Right atrium auricular region (tissue), 2 donors: ENCODE measurements at regions not wholly inside any gene's neighbourhood (a gene's known extent, or its start where the extent isn't known, plus 50 kb on each side); places are given as distances from the start of the nearest gene placed in this dataset.

Source experiments
- DNase-seq: peaks from one replicate; pipeline ENCODE4 v3.0.0-alpha.2; 2019; ENCODE audit warnings: low spot score
- H3K27ac ChIP-seq, 2 donors: fragments of 200-600 bp; sonication (generic); 1 replicate in 1 of 2; 2 replicates in 1 of 2; pipeline ENCODE4 v1.5.1; 2016 to 2019
- H3K27me3 ChIP-seq, 2 donors: fragments of 200-600 bp; sonication (generic); one replicate each; pipeline versions ENCODE4 v1.5.1 to v1.6.0; 2017 to 2019
- H3K36me3 ChIP-seq: fragments of 200-600 bp; sonication (generic); one replicate; pipeline ENCODE4 v1.5.1; 2016
- H3K4me1 ChIP-seq, 2 donors: fragments of 200-600 bp; sonication (generic); one replicate each; pipeline versions ENCODE4 v1.5.1 to v1.6.0; 2017 to 2019
- H3K4me3 ChIP-seq, 2 donors: fragments of 200-600 bp; sonication (generic); 1 replicate in 1 of 2; 2 replicates in 1 of 2; pipeline ENCODE4 v1.5.1; 2017 to 2019; ENCODE audit warnings: mild to moderate bottlenecking in 1 of 2, moderate library complexity in 1 of 2
- H3K9me3 ChIP-seq, 2 donors: fragments of 200-600 bp; sonication (generic); one replicate each; pipeline ENCODE4 v1.5.1; 2019
- CTCF ChIP-seq, 2 donors: fragments of 200-600 bp; sonication (generic); IDR thresholded peaks; one replicate each; pipeline ENCODE4 v1.5.1; 2019; ENCODE audit warnings: antibody characterized with exemption in 2 of 2

GRCh38 chr14:94879537-94879936 is 109.6 kb upstream of the GSC start:
- no peaks in the 10 kb centered on the region for H3K36me3 ChIP-seq
- TF ChIP-seq CTCF (IDR thresholded peaks at IDR 0.05), result no peak
- H3K9me3 ChIP-seq, result no peaks in the 10 kb centered on the region
- no peak for DNase-seq
- no peak overlapping the region for H3K4me3 ChIP-seq
- H3K27ac ChIP-seq, result no peak overlapping the region
- H3K4me1 ChIP-seq, result no peaks in the 10 kb centered on the region
- no peaks in the 10 kb centered on the region for H3K27me3 ChIP-seq

- no peak overlapping the region for H3K4me3 ChIP-seq
- no peak overlapping the region for H3K27ac ChIP-seq
- H3K27me3 ChIP-seq, result no peaks in the 10 kb centered on the region
- no peak for DNase-seq
- no peaks in the 10 kb centered on the region for H3K36me3 ChIP-seq
- H3K4me1 ChIP-seq, result no peaks in the 10 kb centered on the region
- H3K9me3 ChIP-seq, result no peaks in the 10 kb centered on the region
- no peak for TF ChIP-seq CTCF (IDR thresholded peaks at IDR 0.05)
Measured at GRCh38 chr14:94876306-94876705, 106.4 kb upstream of the GSC start.

GRCh38 chr14:94875256-94875655 is 105.3 kb upstream of the GSC start:
- DNase-seq, result no peak
- no peaks in the 10 kb centered on the region for H3K27me3 ChIP-seq
- H3K4me3 ChIP-seq, result no peak overlapping the region
- no peaks in the 10 kb centered on the region for H3K9me3 ChIP-seq
- no peak overlapping the region for H3K27ac ChIP-seq
- no peaks in the 10 kb centered on the region for H3K36me3 ChIP-seq
- H3K4me1 ChIP-seq, result no peaks in the 10 kb centered on the region
- TF ChIP-seq CTCF (IDR thresholded peaks at IDR 0.05), result no peak

GRCh38 chr14:94868772-94869072 is 98.8 kb upstream of the GSC start:
- Histone ChIP-seq H3K4me1 (no peaks in the 10 kb centered on the region), H3K27me3 (no peaks in the 10 kb centered on the region), H3K27ac (no peak overlapping the region), H3K4me3 (no peak overlapping the region), H3K36me3 (no peaks in the 10 kb centered on the region), H3K9me3 (no peaks in the 10 kb centered on the region)
- TF ChIP-seq CTCF (IDR thresholded peaks at IDR 0.05), result no peak
- no peak for DNase-seq

- Histone ChIP-seq H3K9me3 (no peaks in the 10 kb centered on the region), H3K4me3 (no peak overlapping the region), H3K27ac (no peak overlapping the region), H3K36me3 (no peaks in the 10 kb centered on the region), H3K27me3 (no peaks in the 10 kb centered on the region), H3K4me1 (no peaks in the 10 kb centered on the region)
- TF ChIP-seq CTCF (IDR thresholded peaks at IDR 0.05), result no peak
- no peak for DNase-seq
Measured at GRCh38 chr14:94867946-94868771, 98.2 kb upstream of the GSC start.

GRCh38 chr14:94867209-94867608 is 97.3 kb upstream of the GSC start:
- no peaks in the 10 kb centered on the region for H3K4me1 ChIP-seq
- no peak overlapping the region for H3K4me3 ChIP-seq
- H3K9me3 ChIP-seq, result no peaks in the 10 kb centered on the region
- H3K27ac ChIP-seq, result no peak overlapping the region
- no peaks in the 10 kb centered on the region for H3K27me3 ChIP-seq
- no peak for DNase-seq
- H3K36me3 ChIP-seq, result no peaks in the 10 kb centered on the region
- no peak for TF ChIP-seq CTCF (IDR thresholded peaks at IDR 0.05)
